NCI-H345 (cell line): ENCODE measurements at regions not wholly inside any gene's neighbourhood (a gene's known extent, or its start where the extent isn't known, plus 50 kb on each side); places are given as distances from the start of the nearest gene placed in this dataset.

ENCODE experiments used
- DNase-seq: peaks from one replicate; lab custom pipeline; 2025; lab: John Stamatoyannopoulos, UW

- peak; percentile 22 for DNase-seq
Observed at GRCh38 chr13:52975969-52976368, 52.6 kb upstream of the OLFM4 start.

DNA sequence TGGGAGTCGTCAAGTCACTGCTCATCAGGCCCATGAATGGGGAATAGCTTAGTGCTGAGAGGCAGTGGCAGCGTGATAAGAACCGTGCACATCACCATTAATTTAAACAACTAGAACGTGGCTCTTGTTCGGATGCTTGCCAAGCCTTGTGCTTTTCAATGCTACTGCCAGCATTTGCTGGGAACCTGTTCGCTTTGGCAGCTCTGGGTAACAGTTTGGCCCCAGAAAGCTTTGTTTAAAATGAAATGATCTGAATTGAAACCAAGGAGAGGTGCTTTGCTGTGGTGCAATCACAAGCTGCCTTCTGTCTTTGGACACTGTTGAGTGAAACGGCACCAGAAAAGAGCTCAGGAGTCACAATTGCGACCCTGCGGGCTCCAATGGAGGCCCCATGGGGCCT lies 53.5 kb upstream of the OLFM4 start:
- no peak for DNase-seq

DNA sequence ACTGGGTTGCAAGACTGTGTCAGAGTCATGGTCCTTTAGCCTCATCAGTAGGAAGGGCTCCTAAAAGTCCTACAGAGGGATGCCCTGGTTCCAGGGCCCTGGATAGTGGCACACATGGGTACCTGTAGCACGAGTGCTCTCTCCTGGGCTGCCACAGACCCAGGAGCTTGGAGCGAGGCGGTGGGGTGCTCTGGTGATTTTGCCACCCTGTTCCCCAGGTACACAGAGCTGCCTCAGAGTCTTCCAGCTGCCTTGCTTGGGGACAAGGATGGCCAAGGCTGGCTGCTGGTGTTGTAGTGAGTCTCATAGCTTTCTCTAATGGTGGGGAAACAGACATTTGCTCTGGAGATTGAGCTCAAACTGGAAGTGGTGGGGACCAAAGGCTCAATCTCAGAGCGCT lies 53.9 kb upstream of the OLFM4 start:
- DNase-seq = no peak

DNA sequence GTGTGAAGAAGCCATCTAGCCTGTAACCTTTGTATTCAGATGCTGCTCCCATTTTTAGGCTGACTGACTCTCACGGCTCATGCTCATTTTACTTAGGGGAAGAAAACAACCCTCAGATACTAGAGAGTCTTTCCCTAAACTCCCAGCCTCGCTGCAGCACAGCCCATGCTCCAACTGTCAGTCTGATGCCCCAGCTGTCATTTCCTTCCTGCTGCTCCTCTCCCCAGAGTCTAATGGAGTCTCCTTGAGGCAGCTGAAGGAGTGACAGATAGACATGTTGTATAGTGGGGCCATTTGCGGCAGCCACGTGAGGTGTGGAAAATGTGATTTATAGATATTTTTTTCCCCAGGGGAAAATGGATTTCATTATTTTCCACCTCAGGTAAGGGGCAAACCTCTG lies 59.2 kb upstream of the OLFM4 start:
- DNase-seq = no peak

DNA sequence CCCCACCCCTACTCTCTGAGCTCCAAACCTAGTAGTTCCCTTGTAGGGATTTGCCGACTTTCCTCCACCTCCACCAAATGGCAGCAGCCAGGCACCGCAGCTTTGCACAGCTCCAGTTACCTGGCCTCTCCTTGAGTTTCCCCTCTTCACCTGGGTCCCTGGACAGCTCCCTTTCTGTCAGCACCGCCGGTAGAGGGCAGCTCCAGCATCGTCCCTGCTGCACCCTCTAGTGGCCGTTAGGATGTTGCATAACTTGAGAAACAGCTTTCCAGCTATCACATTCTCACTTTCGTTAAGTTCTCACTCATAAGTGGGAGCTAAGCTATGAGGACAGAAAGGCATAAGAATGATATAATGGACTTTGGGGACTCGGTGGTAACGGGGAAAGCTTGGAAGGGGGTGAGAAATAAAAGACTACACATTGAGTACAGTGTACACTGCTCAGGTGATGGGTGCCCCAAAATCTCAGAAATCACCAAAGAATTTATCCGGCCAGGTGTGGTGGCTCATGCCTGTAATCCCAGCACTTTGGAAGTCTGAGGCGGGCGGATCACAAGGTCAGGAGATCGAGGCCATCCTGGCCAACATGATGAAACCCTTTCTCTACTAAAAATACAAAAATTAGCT lies 60.4 kb upstream of the OLFM4 start:
- peak; percentile 76 for DNase-seq

- DNase-seq = no peak
Observed at GRCh38 chr13:52961987-52962386, 66.6 kb upstream of the OLFM4 start.

DNA sequence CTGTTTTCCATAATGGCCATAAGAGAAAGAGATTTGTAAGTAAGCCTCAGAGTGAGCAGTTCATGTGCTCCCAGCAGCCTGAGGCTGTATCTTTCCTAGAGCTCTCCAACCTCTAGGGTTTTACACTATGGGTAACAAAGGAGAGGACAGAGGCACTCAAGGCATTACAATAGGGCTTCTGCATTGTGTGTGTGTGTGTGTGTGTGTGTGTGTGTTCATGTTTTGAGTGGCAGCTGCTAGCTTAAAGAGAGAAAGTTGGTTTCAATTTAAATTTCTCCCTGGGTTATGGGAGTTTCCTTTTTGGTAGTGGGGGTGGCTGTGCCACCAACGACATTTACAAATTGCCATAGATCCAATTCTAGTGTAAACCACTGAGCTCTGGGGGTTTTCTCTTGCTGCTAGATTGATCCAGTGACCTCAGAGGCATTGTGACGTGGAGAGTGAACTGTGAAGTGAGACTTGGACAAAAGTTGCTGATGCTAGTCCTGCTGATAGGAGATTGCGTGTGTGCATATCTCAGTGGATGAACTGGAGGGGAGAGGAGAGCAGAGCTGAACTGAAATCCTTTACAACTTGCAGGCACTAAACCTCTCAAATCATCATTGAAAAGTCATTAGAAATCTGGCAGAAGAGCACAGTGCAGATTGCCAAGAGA lies 67.2 kb upstream of the OLFM4 start:
- DNase-seq = no peak

DNA sequence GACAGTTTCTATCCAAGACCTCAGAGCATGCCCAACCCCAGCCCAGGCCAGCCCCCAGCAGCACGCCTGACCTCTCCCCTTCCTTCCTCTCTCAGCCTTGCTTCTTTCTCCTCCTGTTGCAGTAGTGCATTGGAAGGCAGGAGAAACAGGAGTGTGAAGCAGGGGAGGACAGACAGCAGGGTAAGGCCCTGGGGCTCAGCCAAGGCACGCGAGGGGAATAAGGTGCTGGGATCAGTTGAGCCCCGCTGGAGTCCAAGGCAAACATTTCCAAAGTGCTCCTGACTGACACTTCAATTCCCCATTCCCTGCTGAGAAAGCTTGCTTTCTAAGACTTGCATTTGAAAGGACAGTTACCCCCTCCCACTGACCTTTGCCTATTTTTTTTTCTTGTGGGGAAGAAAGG lies 73.1 kb upstream of the OLFM4 start:
- DNase-seq = no peak

DNA sequence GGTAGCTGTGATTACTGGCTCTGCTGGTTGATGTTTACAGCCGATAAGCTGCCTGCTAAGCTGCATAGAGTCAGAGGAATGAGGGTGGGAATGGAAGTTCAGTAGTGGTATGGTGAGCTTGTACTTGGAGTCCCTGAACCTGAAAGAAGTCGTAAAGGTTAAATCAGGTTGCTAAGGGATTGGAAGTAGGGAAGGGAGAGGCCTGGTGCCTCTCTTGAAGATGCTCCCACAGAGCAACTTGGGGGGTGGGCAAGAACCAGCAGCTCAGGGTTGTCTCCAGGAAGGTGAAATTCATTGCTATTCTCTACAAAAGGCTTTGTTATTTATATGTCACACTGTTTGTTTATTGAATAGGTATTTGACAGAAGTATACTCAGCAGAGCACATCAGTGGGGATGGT lies 73.8 kb upstream of the OLFM4 start:
- no peak for DNase-seq

DNA sequence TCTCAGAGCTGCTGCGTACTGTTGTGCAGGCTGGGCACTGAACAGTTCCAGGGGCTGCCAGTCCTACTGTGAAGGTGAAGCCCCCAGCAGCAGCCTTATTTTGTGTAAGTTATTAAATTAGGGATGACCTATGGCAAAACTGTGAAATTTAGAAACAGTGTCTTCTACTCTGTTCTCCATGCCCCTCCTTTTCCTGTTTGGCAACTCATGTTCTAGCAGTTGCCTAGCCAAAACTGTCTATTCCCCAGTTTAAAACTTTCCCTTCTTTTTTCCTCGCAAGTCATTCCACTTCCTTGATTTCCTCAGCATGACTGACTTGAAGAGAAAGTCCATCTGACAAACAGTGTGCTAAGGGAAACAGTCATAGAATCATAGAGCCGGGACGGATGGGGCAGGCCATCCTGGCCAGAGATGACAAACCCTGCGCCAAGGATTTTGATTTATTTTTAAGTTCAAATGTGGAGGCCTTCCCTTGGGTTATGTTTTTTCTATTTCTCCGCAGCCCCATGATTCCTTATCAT lies 78.1 kb upstream of the OLFM4 start:
- DNase-seq = no peak

DNA sequence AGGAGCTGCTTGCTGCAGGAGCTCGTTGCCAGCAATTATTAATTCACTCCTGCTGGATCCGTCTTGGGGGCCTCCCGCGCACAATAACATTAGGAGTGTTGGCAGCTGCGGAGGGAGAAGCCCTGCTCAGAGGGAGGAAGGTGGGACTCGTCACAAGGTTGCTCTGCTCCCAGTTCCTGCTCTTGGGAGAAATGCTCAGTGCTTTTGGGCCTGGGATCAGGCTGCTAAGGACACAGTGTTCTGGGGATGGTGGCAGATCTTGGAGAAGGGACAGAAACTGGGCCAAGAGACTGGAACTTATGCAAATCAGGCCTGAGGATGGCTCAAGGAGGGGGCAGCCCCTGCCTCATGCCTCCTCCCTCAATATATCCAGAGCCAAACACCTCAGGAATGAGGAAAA lies 78.9 kb upstream of the OLFM4 start:
- no peak for DNase-seq

- DNase-seq = no peak
Observed at GRCh38 chr13:52949044-52949443, 79.6 kb upstream of the OLFM4 start.

GRCh38 chr13:52947921-52948373 lies 80.7 kb upstream of the OLFM4 start:
- no peak for DNase-seq

DNA sequence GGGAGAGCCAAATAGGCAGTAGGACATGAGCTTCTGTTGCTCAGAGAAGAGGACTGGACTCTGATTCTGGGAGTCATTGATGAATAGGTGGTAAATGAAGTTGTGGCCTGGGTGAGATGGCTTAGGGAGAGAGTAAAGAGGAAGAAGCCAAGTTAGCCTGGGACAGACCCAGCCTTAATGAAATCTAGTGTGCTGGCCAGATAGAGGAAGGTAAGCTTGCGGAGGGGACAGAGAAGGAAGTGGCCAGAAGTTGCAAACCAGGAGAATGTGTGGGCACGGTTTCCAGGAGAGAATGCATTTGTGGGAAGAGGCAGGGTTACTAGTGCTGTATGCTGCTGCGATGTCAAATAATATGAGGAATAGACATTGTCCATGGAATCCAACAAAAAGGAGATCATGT lies 83.3 kb upstream of the OLFM4 start:
- DNase-seq = no peak

DNA sequence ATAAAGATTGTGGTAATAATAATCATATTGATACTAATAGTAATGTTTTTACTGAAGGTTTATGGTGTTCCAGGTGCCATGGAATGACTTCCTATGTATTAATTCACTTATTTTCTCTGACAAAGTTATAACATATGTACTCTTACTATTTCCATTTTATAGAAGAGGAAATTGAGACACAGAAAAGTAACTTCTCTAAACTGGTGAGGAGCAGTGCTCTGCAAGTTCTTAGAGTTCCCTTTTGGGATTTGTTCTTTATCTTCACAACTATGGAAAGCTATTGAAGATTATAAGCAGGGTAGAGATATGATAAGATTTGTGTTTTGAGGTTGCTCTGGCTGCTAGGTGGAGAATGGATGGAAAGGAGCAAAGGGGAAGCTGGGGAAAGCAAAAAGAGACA lies 83.9 kb upstream of the OLFM4 start:
- no peak for DNase-seq

DNA sequence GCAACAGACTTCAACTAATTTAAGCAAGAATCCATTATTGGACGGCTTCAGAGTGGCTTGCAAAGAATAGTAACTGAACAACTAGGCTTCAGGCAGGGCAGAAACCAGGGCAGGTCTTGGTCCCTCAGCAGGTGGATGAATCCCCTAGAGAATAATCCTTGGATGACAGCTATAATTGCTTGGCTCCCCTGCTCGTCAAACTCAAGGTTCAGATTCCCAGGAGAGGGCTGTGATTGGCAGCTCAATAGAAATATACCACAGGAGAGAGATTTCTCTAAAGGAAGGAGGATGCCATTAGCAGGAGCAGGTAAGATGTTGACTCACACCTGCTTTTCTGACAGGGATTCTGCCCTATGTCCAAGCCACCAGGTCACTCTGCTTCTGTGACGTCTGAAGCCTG lies 89.6 kb upstream of the PCDH8 start:
- no peak for DNase-seq

GRCh38 chr13:52936806-52937205 lies 88.4 kb upstream of the PCDH8 start:
- no peak for DNase-seq

DNA sequence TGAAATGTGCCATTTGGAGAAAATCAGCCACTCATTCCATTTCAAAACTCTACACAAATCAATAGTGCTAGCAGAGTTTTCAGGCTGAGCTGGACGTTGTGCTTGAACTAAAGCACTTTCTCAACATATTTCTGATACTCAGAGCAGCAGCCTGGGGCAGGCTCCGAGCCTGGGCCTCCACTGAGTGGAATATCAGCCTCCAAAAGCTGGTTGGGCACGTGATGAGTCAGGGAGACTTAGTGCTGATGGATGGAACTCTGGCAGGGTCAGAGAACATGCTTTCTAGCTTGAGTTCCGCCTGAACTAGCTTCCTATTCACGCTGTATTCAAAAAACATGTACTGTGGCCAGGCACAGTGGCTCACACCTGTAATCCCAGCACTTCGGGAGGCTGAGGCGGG lies 85.8 kb upstream of the PCDH8 start:
- DNase-seq = no peak

GRCh38 chr13:52933547-52934210 lies 85.2 kb upstream of the PCDH8 start:
- no peak for DNase-seq

GRCh38 chr13:52933099-52933498 lies 84.7 kb upstream of the PCDH8 start:
- DNase-seq = no peak

- DNase-seq = no peak
Observed at GRCh38 chr13:52932649-52933048, 84.2 kb upstream of the PCDH8 start.

DNA sequence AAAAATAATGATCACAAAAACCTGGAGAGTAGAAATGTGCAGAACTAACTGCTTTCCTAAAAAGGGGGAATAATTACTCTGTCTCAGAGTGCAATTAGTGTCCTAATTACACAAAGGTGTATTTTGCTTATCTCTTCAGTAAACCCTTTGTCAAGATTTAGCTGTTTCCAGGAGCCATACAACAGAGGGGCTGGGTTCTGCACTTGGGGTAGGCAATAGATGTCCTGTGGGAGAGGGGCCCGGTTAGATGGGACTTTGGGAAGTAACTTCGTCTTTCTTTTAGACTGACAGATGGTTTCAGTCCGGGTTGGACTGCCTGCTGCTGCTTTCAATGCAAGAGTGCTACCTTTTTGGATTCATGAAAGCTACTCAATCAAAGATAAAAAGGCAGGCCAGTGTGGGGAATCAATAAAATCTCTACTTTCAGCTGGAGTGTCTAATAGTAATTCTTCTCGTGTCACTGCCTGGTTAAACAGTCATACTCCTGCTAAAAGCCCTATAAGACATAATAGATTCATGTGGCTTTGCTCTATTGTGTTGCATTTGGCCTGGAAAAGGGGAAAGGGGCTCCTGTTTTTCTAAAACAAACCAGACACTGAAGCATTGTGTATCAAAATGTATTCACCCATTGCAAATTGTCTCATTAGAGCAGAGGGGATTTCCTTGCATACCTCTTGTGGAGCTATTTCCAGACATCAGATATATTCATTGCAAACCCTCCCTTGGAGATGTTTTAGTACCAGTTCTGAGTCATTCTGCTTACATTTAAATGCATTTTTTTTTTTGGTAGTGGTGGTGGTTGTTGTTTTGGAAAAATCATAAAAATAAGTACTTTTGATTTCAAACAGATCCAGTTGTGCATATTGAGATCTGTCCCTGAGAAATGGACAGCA lies 83.3 kb upstream of the PCDH8 start:
- no peak for DNase-seq
